ENCODE measurements at regions not wholly inside any gene's neighbourhood (a gene's known extent, or its start where the extent isn't known, plus 50 kb on each side); places are given as distances from the start of the nearest gene placed in this dataset.
A peak's percentile ranks its signal among the peaks of the same experiment; 100 is the strongest.

GRCh38 chr4:123785538-123785937, 388.9 kb downstream of the SPRY1 start (continued):
- no peak for TF ChIP-seq AR (CRISPR knock-in tag; IDR thresholded peaks at IDR 0.05)
- TF ChIP-seq ETV6 (CRISPR knock-in tag; IDR thresholded peaks at IDR 0.05) = 0 out of 2 replicates have a peak, but pooled peaks have one; percentile 54
- no peak for TF ChIP-seq TEAD4 (CRISPR knock-in tag; IDR thresholded peaks at IDR 0.05)
- TF ChIP-seq SMAD4 (CRISPR knock-in tag; IDR thresholded peaks at IDR 0.05) = no peak
- TF ChIP-seq NFATC4 (CRISPR knock-in tag; IDR thresholded peaks at IDR 0.05) = no peak
- no peak for TF ChIP-seq ZNF219 (CRISPR knock-in tag; IDR thresholded peaks at IDR 0.05; ENCODE audit: borderline replicate concordance)
- no peak for TF ChIP-seq AFF4 (CRISPR knock-in tag; IDR thresholded peaks at IDR 0.05; ENCODE audit: borderline replicate concordance)
- no peak for TF ChIP-seq GRHL2 (CRISPR knock-in tag; IDR thresholded peaks at IDR 0.05; ENCODE audit: insufficient replicate concordance, severe bottlenecking)
- no peak for TF ChIP-seq STAT6 (CRISPR knock-in tag; conservative IDR thresholded peaks at IDR 0.05; ENCODE audit: low read depth)
- no peak for TF ChIP-seq ERG (CRISPR knock-in tag; IDR thresholded peaks at IDR 0.05)
- no peak for TF ChIP-seq NFYB (CRISPR knock-in tag; conservative IDR thresholded peaks at IDR 0.05; ENCODE audit: low read depth)
- TF ChIP-seq GTF2I (CRISPR knock-in tag; conservative IDR thresholded peaks at IDR 0.05) = no peak
- no peak for TF ChIP-seq ZNF317 (CRISPR knock-in tag; IDR thresholded peaks at IDR 0.05; ENCODE audit: borderline replicate concordance, low read depth)
- TF ChIP-seq E2F5 (CRISPR knock-in tag; IDR thresholded peaks at IDR 0.05) = no peak
- TF ChIP-seq SP1 (CRISPR knock-in tag; conservative IDR thresholded peaks at IDR 0.05) = peak; percentile 57; the same call in 1 of the 2 replicates
- TF ChIP-seq ZNF423 (CRISPR knock-in tag; IDR thresholded peaks at IDR 0.05) = peak; percentile 49; the same call in 1 of the 2 replicates
- peak; percentile 51; the same call in 1 of the 2 replicates for TF ChIP-seq ZNF532 (CRISPR knock-in tag; IDR thresholded peaks at IDR 0.05; ENCODE audit: borderline replicate concordance)

Measured in WTC11 (cell line).